K562 (cell line): ENCODE measurements at regions not wholly inside any gene's neighbourhood (a gene's known extent, or its start where the extent isn't known, plus 50 kb on each side); places are given as distances from the start of the nearest gene placed in this dataset.

Experiments used
- CC2D1A ChIP-seq: fragments of 450-650 bp; IDR thresholded peaks from 2 replicates; pipeline ENCODE4 v1.6.1; 2017; ENCODE audit warnings: mild to moderate bottlenecking
- OTX1 ChIP-seq: fragments of 450-650 bp; formaldehyde crosslinking; IDR thresholded peaks from 2 replicates; pipeline ENCODE4 v1.4.0; 2022; ENCODE audit warnings: mild to moderate bottlenecking

GRCh38 chr10:78768041-78768835, 300.5 kb upstream of the ZMIZ1 start:
- no peak for TF ChIP-seq CC2D1A
- no peak for TF ChIP-seq OTX1 (CRISPR knock-in tag)
